ENCODE measurements at regions not wholly inside any gene's neighbourhood (a gene's known extent, or its start where the extent isn't known, plus 50 kb on each side); places are given as distances from the start of the nearest gene placed in this dataset.

GRCh38 chr3:22236490-22237270, 485.7 kb upstream of the ZNF385D start:
- DNase-seq, result no peak

DNA sequence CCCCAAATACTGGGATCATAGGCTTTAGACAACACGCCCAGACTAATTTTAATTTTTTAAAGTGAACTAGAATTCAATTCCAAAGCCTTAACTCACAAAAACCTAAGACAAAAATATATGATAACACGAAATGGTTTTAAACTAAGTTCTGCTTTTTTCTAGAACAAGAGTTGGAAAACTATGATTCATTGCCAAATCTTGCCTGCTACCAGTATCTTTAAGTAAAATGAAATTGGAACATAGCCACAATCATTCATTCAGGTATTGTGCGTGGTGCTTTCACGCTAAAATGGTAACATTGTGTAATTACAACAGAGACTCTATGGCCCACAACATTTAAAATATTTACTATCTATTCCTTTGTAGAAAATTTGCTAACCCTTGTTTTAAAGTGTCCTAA, 488.0 kb upstream of the ZNF385D start:
- DNase-seq, result no peak

DNA sequence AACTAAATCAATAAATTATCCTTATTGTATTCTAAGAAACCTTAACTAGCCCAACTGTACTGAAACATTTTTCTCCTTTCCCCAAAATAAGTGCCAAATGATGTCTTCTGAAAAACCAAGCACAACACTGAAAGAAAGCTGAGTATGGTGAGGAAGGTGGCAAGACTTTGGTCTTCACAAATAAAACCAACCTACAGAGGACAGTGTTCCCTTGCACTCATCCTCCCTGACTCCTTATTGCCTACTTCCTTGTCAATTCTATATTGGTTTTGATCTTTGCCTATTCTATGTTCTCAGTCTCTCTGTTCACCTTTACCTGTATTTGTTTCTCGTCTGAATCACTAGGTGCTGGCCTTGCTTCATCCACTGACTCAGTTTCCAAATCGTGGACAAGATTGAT, 490.1 kb upstream of the ZNF385D start:
- no peak for DNase-seq

- DNase-seq, result no peak
Measured at GRCh38 chr3:22244761-22245521, 493.9 kb upstream of the ZNF385D start.

GRCh38 chr3:22245811-22246583, 495.0 kb upstream of the ZNF385D start:
- no peak for DNase-seq

DNA sequence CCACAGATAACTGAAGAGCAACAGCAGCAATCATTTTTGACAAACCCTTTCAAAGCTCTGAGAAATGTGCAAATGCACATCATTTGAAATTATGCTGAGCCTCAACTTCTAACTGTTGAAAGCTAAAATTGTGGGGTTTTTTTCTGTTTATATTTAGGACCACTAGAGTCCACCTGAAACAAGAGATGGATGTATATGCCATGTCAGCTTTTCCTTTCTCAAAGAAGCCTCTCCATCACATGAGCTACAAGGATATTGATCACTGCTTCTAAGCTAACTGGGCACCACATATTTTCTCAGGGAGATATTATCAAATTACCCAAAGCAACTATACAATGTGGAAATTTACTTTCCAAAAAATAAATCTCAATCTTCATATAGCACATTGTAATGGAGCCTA, 498.6 kb upstream of the ZNF385D start:
- no peak for DNase-seq

GRCh38 chr3:22257252-22257651, 506.2 kb upstream of the ZNF385D start:
- DNase-seq, result no peak

- DNase-seq, result no peak
Measured at GRCh38 chr3:22262386-22262785, 511.4 kb upstream of the ZNF385D start.

GRCh38 chr3:22263042-22263441, 512.0 kb upstream of the ZNF385D start:
- no peak for DNase-seq

DNA sequence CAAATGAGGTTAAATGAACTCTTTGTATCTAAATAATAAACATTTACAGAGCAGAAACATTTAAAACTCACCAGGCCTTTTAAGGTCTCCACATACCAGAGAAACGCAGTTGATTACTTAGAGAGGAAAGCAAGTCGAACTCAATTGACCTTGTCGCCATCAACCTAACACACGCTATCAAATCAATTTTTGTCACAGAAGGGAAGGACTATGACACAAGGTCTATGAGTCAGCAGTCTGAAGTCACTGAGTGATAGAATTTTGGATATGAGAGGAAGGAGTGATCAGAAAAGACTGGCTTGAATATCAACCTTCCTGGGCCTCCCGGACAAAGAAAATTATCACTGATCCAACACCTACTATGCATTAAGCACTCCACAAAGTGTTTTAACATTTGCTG, 514.4 kb upstream of the ZNF385D start:
- no peak for DNase-seq

DNA sequence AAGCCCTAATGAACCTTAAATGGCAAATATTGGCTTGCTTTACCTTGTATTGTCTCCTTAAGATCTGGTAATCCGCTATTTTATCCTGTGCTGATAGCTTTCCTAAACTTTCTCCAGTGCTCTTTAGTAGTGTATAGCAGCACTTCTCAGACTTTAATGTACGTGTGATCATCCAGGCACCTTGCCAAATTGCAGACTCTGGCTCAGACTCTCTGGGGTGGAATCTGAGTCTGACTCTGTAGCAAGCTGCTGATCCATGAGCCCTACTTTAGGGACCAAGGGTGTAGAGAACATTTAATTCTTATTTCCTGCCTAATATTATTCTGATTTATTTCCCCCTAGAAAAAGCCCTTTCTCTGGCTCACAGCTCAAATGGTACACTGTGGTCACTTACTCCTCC, 518.8 kb upstream of the ZNF385D start:
- no peak for DNase-seq

DNA sequence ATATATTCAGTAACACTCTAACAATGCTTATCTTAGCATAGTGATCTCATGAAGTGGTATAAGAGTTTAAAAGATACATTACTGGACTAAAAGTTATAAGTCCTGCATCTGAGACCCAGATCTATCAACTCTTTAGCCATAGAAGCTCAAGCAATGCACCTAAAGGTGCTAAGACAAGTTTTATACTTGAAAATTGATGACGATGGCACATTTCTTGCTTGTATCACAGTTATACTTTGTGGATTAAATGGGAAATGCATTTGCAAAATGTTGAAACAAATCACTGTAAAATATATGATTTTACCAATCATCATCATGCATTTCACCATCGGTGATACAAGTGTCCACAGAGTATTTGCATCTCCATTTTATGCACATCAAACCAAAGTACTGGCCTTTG, 525.3 kb upstream of the ZNF385D start:
- DNase-seq, result no peak

GRCh38 chr3:22284559-22284958, 533.5 kb upstream of the ZNF385D start:
- DNase-seq, result no peak

GRCh38 chr3:22288756-22289155, 537.7 kb upstream of the ZNF385D start:
- DNase-seq, result no peak

- DNase-seq, result no peak
Measured at GRCh38 chr3:22292681-22293080, 541.7 kb upstream of the ZNF385D start.

DNA sequence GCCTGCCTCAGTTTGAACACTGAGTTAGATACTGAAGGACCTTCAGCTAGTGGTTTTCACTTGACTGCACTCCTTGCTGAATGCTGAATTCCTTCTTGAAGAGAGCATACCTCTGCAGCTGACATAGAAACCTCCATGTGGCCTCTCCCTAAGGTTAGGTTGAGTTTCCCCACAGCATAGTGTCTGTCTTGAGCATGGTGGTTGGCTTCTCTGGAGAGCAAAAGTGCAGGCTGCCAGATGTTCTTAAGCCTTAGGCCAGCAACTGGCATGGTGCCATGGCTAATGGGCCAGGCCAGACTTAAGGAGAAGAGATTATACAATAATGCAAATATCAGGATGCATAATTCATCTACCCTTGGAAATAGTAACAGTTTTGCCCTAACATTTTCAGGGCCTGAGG, 545.6 kb upstream of the ZNF385D start:
- DNase-seq, result no peak

DNA sequence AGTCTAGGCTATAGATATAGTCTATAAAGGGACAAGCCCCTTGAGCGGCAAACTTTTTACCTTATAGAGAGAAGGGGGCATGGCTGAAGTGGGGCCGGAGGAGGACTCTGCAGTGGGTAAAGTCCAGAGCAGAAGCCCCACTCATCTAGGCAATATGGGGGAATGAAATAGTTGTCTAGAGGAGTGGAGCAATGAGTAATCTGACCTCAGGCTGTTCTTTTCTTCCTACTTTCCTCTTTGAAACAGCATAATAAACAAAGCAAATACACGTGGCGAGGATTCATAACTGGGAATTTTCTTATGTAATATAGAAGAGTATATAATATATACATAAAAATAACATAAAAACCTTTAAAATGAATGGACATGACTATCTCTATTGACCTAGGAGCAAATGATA, 546.4 kb upstream of the ZNF385D start:
- no peak for DNase-seq

GRCh38 chr3:22306454-22306853, 555.4 kb upstream of the ZNF385D start:
- DNase-seq, result no peak

GRCh38 chr3:22308871-22309270, 557.9 kb upstream of the ZNF385D start:
- no peak for DNase-seq

DNA sequence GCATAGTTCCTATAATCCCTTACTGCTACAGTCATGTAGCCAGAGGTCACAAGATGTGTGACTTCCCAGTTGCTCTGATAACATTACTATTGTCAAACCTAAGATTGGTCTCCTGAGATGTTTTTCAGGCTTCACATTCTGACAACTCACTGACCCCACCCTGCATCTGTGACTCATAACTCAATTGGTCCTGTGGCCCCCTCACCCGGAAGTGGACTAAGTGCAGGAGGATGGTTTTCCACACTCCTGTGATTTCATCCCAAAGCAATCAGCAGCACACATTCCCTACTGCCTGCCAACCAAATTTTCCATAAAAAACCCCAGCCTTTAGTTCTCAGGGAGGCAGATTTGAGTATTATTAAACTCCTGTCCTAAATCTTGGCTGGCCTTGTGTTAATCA, 564.9 kb upstream of the ZNF385D start:
- DNase-seq, result no peak

DNA sequence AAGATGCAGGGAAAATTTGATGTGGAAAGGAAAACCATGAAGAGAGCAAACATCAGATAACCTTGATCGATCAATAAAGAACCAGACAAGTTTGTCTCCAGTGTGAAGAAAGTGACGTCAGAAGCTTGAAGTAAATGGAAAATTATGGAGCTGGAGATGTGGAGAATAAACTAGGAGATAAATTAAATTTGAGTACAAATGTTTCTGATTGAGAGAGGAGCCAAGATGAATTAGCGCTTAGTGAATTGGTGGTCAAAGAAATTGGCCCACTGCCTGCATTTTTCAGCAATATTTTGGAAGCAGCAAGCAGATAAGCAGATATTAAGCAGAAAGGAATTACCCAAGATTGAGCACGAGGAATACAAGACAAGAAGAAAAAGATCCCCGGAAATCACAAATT, 567.3 kb upstream of the ZNF385D start:
- no peak for DNase-seq

- DNase-seq, result no peak
Measured at GRCh38 chr3:22319446-22319845, 568.4 kb upstream of the ZNF385D start.

- no peak for DNase-seq
Measured at GRCh38 chr3:22322861-22323260, 571.9 kb upstream of the ZNF385D start.

DNA sequence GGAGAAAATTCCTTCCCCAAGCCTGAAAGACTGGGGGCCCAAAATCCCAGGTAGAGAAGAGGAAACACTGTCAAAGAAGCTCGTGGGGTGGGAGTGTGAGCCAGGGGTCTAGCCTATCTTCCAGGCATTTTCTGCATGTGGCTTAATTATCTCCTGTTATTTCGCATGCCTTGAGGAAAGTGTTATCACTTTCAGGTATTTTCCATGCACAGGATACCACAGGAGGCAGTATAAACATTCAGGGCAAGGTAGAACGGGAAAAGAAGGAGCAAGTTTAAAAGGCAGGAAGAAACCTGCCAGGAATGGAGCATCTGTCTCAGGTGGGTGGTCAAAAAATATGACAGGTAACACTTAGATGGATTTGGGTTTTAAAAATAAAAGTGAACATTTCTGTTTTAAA, 575.3 kb upstream of the ZNF385D start:
- DNase-seq, result no peak
